Germinal center (tissue), 1 donor: ENCODE measurements at regions not wholly inside any gene's neighbourhood (a gene's known extent, or its start where the extent isn't known, plus 50 kb on each side); places are given as distances from the start of the nearest gene placed in this dataset.
"Not testable (repeated sequence)": the region's sequence is repeated elsewhere in the genome, so short reads cannot be mapped to it uniquely, and the experiment has no call there.

Experiments used
- DNase-seq: peaks from one replicate; pipeline ENCODE4 v3.0.0; 2012; ENCODE audit warnings: mixed read lengths, low spot score

- no peak for DNase-seq
These were observed 1584.0 kb upstream of the ACO1 start for GRCh38 chr9:30800421-30800820.

DNA sequence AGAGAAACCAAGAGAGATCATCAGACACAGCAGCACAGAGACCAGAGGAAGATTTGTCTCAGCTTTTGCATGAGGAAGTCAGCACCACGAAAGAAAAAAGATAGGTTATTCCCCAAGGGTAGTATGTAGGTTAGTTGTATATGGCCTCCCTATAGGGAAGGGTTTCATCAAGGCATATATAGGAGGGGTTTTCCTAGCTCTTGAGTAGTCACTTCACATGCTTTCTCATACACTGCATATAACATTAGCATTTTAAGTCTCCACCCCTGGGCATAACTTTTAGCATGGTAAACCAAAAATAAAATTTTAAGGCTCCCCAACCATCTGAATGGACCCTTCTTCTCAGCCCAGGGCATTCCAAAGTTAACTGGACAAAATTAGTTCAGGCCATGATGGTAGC lies 1571.6 kb upstream of the ACO1 start:
- DNase-seq = no peak

DNA sequence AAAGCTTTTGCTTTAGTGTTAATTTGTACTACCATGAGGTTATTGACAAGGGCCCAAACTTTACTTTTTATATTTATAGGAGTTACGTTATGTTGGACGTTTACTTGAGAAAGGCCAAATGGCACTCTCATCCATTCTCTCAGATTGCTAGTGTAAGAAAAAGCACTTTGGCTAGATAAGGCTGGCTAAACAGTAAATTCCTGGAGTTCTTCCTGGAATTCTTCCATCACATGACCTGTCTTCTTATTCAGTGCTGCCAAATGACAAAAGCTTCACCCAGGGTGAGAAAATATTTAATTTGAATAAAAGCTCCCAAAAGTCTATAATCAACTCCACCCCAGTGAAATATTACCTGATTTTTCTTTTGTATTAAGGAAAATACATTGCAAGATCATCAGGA lies 1568.9 kb upstream of the ACO1 start:
- DNase-seq = no peak

DNA sequence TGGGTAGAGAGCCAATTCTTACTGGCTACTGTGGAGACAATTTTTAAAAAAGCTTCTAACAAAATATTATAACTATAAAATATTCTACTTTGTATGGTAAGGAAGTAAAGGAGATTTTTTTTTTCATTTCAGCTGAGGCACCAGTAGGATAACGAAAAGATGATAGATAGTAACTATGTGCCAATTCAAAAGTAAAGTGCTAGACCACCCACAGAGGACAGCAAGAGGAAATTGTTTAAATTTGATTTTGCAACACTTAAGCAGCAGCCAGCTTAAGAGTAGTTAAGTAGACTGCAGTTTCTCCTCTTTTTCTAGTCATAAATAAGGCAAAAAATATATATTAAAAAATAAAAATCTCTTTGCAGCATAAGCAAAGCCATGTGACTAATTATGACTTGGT lies 1539.3 kb upstream of the ACO1 start:
- no peak for DNase-seq

- no peak for DNase-seq
These were observed 1537.8 kb upstream of the ACO1 start for GRCh38 chr9:30846651-30847050.

DNA sequence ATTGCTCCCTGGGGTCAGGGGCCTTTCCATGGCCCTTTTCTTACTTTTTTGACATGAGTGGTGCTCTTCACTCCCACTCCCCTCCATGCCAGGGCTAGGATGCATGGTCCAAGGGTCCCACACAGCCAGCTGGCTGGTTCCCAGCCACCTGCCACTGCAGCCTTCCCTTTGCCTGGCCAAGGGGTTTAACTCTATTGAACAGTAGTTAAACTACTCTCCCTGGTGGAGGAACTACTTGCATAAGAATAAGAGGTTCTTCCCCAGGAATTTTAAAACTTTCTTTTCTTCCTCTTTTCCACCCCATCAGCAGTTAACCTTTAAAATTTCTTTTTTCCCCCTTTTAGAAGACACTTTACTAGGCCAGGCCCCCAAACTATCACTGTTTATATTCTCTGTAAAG lies 1532.8 kb upstream of the ACO1 start:
- no peak for DNase-seq

- DNase-seq = no peak
These were observed 1483.7 kb upstream of the ACO1 start for GRCh38 chr9:30900706-30901105.

DNA sequence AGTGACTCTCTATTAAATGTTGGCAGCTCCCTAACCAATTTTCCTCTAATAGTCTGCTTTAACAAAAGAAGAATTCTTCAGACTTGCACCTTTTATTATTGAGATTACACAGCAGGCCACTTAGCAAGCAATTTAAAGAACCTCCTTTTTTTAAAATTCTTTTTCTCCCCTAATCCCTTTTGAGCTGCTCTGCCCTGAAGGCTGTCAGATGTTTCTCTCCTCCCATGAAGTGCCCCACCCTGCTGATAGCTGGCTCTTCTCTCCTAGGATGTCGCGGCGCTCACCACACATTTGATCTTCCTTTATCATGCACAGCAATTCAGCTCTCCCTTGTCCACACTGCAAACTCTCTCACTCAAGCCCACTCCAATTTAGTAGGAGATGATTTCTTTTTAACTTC lies 1471.1 kb upstream of the ACO1 start:
- no peak for DNase-seq

DNA sequence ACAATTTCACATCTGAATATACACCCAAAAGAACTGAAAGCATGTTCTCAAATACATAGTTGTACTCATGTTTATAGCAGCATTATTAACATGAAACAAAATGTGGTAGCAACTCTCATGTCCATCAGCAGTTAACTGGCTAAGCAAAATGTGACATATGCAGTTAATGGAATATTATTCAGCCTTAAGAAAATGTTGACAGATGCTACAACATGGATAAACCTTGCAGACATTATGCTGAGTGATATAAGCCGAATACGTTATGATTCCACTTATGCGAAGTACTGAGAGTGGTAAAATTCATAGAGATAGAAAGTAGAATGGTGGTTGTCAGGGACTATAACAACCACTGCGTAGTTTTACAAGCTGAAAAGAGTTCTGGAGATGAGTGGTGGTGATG lies 1469.0 kb upstream of the ACO1 start:
- DNase-seq = no peak

DNA sequence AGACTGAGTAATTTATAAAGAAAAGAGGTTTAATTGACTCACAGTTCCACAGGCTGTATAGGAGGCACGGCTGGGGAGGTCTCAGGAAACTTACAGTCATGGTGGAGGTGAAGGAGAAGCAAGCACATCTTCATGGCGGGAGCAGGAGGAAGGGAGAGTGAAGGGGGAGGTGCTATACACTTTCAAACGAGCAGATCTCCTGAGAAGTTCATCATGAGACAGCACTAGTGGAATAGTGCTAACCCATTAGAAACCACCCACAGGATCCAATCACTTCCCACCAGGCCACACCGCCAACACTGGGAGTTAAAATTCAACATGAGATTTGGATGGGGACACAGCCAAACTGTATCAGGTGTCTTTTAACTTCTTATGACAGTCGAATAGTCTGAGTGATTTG lies 1459.3 kb upstream of the ACO1 start:
- DNase-seq = no peak

DNA sequence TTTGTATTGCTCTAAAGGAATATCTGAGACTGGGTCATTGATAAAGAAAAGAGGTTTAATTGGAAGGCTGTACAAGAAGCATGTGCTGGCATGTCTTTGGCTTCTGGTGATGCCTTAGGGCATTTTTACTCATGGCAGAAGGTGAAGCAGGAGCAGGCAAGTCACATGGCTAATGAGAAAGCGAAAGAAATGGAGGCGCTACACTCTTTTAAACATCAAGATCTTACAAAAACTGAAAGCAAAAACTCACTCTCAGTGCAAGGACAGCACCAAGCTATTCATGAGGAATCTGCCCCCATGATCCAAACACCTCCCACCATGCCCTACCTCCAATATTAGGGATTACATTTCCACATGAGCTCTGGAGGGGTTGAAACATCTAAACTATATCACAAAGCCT lies 1458.8 kb upstream of the ACO1 start:
- no peak for DNase-seq

DNA sequence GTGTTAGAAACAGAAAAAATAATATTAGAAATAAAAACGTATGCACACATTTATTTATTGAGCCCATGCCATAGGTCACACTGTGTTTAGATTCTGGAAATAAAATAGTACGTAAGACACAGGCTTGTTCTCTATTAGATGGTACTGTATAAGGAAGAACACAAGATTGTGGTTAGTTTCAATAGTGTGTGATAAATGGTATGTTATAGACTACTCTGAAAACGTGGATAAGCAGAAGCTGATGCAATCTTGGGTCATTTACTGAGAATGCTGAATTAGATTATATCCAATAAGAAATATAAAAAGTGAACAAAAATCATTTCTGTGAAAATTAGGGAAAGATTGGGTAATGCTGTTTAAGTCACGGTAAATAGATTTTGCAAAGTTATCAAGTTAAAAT lies 1456.4 kb upstream of the ACO1 start:
- no peak for DNase-seq

DNA sequence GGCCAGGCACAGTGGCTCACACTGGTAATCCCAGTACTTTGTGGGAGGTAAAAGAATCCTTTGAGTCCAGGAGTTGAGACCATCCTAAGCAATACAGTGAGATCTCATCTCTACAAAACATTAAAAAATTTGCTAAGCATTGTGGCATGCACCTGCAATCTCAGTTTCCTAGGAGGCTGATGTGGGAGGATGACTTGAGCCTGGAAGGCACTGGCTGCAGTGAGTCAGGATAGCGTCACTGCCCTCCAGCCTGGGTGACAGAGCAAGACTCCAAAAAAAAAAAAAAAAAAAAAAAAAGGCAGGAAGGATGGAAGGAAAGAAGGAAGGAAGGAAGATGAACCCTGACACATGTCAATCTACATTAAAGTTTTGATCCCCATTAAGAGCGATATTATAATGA lies 1452.2 kb upstream of the ACO1 start:
- no peak for DNase-seq

GRCh38 chr9:30935730-30936129 lies 1448.7 kb upstream of the ACO1 start:
- DNase-seq = no peak

GRCh38 chr9:30937106-30937505 lies 1447.3 kb upstream of the ACO1 start:
- DNase-seq = no peak

- DNase-seq = not testable (repeated sequence)
These were observed 1441.6 kb upstream of the ACO1 start for GRCh38 chr9:30942852-30943251.

GRCh38 chr9:30943446-30944224 lies 1440.8 kb upstream of the ACO1 start:
- no peak for DNase-seq

GRCh38 chr9:30944225-30944569 lies 1440.2 kb upstream of the ACO1 start:
- DNase-seq = no peak

DNA sequence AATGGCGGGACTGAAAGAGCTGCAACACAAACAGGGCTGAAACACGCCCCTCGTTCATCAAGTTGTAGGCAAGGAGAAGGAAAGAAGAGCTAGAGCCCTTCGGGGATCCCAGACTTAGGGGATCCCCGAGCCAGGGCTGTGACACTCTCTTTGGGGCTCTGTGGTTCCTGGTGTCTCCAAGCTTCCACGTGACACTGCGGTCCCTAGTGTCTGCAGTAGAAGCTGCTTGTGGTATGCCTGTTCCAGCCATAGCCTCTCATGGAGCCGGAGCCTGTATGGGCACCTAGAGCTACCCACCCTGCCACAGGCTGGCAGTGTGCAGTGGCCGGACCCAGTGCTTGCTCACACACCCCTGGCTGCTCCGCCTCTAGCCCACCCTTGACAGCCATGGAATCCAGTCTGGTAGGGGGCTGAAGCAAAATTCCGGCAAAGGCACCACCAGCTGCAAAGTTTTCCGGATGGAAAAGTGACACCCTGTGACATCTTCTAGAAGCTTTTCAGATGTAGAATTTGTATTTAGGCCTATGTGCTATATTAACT lies 1439.6 kb upstream of the ACO1 start:
- DNase-seq = no peak

DNA sequence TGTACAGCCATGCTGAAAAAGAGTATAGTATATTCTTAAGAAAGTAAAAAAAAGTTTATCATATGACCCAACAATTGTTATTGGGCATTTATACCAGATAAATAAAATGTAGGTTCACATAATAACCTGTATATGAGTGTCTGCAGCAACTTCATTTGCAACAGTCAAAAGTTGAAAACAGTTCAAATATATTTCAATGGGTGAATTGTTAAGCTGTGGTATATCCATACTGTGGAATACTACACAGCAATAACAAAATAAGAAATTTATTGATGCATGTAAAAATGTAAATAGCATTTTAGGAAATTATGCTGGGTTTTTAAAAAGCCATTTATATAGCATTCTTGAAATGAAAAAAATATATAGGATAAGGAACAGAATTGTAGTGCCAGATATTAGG lies 1420.1 kb upstream of the ACO1 start:
- DNase-seq = no peak

GRCh38 chr9:30967476-30967875 lies 1417.0 kb upstream of the ACO1 start:
- no peak for DNase-seq

- no peak for DNase-seq
These were observed 1414.3 kb upstream of the ACO1 start for GRCh38 chr9:30970186-30970585.

DNA sequence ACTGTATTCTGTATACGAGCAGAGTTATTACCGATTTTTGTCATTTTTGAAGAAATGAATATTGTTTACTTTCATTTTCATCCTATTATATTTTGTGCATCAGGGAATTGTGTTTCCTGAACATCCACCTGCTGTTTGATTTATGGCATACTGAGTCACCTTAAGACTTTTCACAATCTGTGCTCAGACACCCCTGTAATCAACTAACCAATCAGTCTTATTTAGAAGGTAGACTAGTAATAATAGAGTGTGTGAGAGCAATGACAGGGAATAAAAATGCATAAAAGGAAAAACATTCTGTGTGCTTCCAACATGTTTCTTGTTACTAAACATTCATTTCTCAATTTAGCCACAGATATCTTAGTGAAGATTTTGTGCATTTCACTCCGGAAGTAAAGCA lies 1413.6 kb upstream of the ACO1 start:
- DNase-seq = no peak

DNA sequence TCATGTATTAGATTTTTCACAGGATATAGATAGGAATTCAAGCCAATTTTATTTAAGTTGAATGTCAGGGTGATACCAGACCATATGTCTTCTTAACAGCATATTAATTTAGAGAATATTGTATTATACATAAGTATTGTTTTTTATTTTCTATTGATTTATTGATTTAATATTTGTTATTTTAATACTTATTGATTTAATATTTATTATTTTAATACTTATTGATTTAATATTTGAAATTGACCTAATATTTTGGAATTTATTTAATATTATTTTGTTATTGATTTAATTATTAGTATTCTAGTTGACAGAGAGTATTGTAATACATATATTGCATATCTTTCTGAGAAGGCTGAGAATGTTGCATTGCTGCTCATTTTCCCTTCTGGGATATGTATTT lies 1411.8 kb upstream of the ACO1 start:
- DNase-seq = no peak
